ENCODE measurements at regions not wholly inside any gene's neighbourhood (a gene's known extent, or its start where the extent isn't known, plus 50 kb on each side); places are given as distances from the start of the nearest gene placed in this dataset.

GRCh38 chr13:29999492-30000369, 149.3 kb upstream of the UBL3 start:
- DNase-seq (ENCODE audit: low read depth in 2 of 2) = no peak

DNA sequence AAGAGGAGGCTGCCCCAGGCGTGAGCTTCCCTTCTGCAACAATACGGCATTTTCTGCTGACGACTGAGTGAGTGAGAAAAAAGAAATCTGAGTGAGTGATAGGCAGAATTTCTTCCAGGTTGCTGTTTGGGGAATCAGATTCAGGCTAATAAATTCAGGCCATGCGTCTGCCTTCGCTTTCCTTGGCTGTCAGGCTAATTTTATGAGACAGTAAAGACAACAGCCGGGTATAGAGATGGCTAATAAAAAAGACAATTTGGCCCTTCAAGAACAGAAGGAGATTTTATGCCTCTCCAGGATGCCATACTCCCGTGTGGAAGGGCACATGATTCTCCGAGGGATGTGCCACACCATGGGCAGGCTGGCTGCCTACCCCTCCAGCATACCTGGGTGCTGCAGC, 145.9 kb upstream of the UBL3 start:
- no peak for DNase-seq (ENCODE audit: low read depth in 2 of 2)

DNA sequence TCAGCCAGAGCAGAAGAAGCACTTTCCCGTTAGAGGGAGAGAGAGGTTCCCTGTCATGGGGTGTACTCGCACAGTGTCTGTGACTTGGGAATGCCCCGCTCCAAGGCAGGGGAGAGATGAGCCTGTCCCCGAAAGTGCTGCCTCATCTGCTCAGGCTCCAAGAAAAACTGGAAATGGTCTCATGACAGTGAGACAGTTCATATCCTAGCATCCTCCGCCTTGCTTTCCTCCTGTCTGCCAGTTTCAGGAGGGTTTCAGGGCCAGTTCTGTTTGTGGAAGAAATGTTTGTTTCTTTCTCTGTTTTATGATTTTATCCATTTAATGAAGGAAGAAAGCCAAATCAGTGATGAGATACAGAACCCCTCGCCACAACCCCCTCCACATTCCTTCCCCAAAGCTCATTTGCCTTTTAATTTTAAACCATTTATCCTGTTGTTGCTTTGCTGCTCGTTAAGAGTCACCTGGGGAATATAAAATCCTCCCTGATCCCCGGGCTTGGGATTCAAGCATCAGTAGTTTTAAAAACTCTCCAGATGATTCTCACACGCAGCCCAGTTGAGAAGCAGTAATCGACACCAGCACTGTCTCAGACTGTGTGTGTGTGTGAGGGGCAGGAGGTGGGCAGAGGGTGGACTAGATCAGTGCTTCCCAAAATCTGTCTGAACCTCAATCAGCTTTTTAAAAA, 144.6 kb upstream of the UBL3 start:
- DNase-seq (ENCODE audit: low read depth in 2 of 2) = no peak

DNA sequence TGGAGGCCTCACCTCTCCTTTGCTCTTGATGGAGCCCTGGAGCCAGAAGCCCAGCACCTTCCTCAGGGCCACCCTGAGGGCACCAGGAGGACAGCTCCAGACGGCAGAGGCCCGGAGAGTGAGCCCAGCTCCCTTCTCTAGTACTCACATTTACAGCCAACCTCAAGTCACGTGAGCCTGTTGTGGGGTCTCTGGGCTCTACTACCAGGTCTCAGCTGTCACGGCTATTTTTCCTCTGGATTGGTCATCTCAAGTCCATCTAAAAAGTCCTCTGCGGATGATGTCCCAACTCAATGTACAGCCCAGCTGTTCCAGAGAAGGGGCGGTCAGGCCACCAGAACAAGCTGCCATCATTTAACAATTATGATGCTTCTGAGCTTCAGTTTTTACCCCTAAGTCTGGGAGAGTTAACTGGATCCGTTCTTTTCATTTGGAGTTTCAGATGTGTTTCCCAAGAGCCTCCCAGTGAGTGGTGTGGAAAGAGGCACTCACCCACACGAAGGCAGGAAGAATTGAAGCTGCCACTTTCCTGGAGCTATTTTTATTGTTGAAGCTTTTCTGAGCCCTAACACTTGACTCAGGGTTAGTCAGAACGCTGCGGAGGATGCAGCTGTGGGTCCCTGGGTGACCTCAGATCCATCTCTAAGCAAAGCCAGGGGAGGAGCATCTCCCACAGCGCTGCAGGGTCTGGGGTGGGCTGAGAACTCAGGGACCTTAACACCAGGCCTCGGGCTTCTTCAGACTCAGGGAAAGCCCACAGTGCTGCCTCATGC, 143.5 kb upstream of the UBL3 start:
- DNase-seq (ENCODE audit: low read depth in 2 of 2) = no peak

- DNase-seq (ENCODE audit: low read depth in 2 of 2) = no peak
Observed at GRCh38 chr13:29993196-29993595, 142.8 kb upstream of the UBL3 start.

- no peak for DNase-seq (ENCODE audit: low read depth in 2 of 2)
Observed at GRCh38 chr13:29991343-29991742, 140.9 kb upstream of the UBL3 start.

DNA sequence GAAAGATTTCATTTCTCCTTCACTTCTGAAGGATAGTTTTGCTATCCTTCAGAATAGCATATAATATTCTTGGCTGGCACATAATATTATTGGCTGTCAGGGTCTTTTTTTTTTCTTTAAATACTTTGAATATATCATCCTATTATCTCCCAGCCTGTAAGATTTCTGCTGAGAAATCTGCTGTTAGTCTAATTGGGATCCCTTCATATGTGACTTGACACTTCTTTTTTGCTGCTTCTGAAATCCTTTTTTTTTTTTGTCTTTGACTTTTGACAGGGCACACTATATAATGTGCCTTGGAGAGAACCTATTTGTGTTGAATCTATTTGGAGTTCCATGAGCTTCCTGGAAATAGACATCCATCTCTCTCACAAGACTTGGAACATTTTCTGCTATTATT, 136.9 kb upstream of the UBL3 start:
- DNase-seq (ENCODE audit: low read depth in 2 of 2) = no peak

- DNase-seq (ENCODE audit: low read depth in 2 of 2) = no peak
Observed at GRCh38 chr13:29980339-29980738, 129.9 kb upstream of the UBL3 start.

DNA sequence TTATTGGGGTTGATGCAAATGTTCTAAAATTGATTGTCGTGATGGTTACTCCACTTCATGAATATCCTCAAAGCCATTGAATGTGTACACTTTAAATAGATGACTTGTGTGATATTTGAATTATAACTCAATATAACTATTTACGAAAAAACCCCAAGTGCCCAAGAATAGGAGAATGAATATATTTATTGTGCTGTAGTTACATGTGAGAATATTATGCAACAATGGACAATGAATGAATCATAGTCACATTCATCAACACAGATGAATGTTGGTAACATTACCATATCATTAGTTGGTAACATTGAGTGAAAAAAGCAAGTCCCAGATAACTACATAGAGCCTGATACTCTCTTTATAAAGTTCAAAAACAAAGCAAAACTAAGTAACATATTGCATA, 127.8 kb upstream of the UBL3 start:
- no peak for DNase-seq (ENCODE audit: low read depth in 2 of 2)

- DNase-seq (ENCODE audit: low read depth in 2 of 2) = no peak
Observed at GRCh38 chr13:29977476-29978120, 127.2 kb upstream of the UBL3 start.

GRCh38 chr13:29976535-29976934, 126.1 kb upstream of the UBL3 start:
- no peak for DNase-seq (ENCODE audit: low read depth in 2 of 2)

- DNase-seq (ENCODE audit: low read depth in 2 of 2) = no peak
Observed at GRCh38 chr13:29975283-29975682, 124.9 kb upstream of the UBL3 start.

GRCh38 chr13:29969286-29969685, 118.9 kb upstream of the UBL3 start:
- DNase-seq (ENCODE audit: low read depth in 2 of 2) = no peak

- DNase-seq (ENCODE audit: low read depth in 2 of 2) = no peak
Observed at GRCh38 chr13:29964181-29964845, 113.9 kb upstream of the UBL3 start.

DNA sequence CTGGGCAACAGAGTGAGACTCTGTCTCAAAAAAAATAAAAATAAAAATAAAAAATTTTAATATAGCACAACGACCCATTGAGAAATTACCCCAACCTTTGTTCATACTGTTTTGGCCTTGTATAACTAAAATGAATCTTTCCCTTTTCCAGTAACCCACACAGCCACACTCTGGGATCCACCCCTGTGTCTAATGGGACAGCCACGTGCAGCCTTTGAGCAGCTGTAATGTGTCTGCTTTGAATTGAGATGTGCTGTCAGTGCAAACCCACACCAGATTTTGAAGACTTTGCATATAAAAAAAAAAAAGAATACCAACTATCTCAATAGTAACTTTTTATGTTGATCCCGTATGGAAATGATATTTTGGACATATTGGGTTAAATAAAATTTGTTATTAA, 112.7 kb upstream of the UBL3 start:
- no peak for DNase-seq (ENCODE audit: low read depth in 2 of 2)

DNA sequence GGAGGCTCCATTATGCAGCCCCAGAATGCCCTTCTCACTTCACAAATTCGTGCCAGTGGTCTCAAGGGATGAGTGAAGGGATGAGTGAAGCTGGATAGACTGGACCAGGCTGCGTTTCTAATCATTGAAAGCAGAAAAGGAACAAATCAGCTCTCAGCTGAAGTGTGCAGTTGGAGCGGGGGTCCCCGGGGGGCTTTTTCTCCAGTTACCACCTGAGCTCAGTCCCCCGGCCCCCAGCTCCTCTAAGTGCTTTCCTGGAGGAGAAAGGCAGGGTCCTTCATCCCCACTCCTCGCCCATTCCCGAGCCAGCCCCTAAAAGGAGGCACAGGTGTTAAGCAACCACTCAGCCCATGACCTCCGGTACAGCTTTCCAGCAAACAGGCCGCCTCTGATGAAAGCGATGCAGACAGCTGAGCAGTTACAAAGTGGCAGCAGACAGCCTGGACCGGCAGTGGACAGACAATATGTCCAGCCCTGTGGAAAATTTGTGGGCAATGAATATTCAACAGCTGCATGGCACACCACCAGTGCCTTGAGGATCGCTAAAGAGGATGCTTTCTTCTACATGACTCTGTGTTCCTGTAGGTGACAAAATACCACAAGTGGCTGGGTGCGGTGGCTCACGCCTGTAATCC, 110.7 kb upstream of the UBL3 start:
- no peak for DNase-seq (ENCODE audit: low read depth in 2 of 2)

- no peak for DNase-seq (ENCODE audit: low read depth in 2 of 2)
Observed at GRCh38 chr13:29959603-29960002, 109.2 kb upstream of the UBL3 start.

DNA sequence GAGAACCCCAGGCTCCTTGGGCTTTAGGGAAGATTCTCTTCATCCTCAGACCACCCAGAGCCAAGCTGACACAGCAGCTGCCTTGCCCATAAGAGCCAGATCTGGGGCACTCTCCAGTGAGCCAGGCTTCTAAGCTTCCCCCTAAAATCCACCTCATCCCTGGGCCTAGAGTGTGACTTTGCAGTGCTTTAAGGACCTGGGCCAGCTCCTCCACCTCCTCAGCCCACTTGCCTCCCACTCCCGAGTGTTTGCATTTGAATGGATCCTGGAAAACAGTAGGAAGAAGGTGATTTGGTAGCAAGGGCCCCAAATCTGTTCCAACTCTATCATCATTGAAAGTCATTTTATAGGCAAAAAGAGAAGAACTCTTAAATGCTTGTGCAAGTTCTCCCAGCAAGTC, 108.7 kb upstream of the UBL3 start:
- no peak for DNase-seq (ENCODE audit: low read depth in 2 of 2)

GRCh38 chr13:29958476-29958875, 108.1 kb upstream of the UBL3 start:
- no peak for DNase-seq (ENCODE audit: low read depth in 2 of 2)

- DNase-seq (ENCODE audit: low read depth in 2 of 2) = no peak
Observed at GRCh38 chr13:29957320-29957719, 106.9 kb upstream of the UBL3 start.

- no peak for DNase-seq (ENCODE audit: low read depth in 2 of 2)
Observed at GRCh38 chr13:29956853-29957252, 106.4 kb upstream of the UBL3 start.

Measured in activated CD4-positive, alpha-beta T cell treated with anti-CD3 and anti-CD28 coated beads for 24 hours (primary cell).